GM20000 (cell line): ENCODE measurements at regions not wholly inside any gene's neighbourhood (a gene's known extent, or its start where the extent isn't known, plus 50 kb on each side); places are given as distances from the start of the nearest gene placed in this dataset.

ENCODE experiments used
- DNase-seq: peaks from one replicate; pipeline ENCODE4 v3.0.0; 2012; ENCODE audit warnings: low spot score
- TF ChIP-seq, protein P1 (sequence below): IDR thresholded peaks from 2 replicates; pipeline ENCODE4 v1.5.1; 2012; ENCODE audit warnings: mild to moderate bottlenecking, control low read depth; ENCODE audit errors: extremely low read depth, missing control alignments

DNA sequence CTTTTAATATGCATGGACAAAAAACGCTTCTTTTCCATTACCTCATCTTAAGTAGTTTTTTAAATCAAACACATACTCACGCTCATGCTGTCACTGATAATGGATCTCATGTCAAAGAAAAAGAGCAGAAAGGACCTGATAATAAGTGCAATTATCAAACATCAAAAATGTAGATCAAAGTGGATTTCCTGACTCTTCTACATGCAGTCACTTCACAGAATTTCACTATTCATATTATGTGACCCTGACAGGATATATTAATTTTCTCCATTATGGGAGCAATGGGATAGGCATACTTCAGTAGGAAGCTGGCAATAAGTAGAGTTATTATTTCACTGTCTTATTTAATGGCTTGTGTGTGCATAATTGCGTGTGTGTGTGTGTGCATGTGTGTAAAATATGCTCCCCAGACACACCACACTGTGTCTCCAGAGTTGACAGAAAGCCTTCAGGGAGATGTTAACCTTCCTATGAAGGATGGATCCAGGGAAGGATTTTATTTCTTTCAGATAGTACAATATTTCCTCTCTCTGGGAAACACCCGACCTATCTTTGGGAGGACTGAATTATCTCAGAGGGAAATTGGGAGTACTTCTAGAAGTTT, 445.2 kb downstream of the SH2D1A start:
- no peak for DNase-seq
- TF ChIP-seq, protein P1, sequence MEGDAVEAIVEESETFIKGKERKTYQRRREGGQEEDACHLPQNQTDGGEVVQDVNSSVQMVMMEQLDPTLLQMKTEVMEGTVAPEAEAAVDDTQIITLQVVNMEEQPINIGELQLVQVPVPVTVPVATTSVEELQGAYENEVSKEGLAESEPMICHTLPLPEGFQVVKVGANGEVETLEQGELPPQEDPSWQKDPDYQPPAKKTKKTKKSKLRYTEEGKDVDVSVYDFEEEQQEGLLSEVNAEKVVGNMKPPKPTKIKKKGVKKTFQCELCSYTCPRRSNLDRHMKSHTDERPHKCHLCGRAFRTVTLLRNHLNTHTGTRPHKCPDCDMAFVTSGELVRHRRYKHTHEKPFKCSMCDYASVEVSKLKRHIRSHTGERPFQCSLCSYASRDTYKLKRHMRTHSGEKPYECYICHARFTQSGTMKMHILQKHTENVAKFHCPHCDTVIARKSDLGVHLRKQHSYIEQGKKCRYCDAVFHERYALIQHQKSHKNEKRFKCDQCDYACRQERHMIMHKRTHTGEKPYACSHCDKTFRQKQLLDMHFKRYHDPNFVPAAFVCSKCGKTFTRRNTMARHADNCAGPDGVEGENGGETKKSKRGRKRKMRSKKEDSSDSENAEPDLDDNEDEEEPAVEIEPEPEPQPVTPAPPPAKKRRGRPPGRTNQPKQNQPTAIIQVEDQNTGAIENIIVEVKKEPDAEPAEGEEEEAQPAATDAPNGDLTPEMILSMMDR: no peak

GRCh38 chrX:124796989-124797388, 450.6 kb downstream of the SH2D1A start:
- no peak for DNase-seq
- TF ChIP-seq, protein P1: no peak

DNA sequence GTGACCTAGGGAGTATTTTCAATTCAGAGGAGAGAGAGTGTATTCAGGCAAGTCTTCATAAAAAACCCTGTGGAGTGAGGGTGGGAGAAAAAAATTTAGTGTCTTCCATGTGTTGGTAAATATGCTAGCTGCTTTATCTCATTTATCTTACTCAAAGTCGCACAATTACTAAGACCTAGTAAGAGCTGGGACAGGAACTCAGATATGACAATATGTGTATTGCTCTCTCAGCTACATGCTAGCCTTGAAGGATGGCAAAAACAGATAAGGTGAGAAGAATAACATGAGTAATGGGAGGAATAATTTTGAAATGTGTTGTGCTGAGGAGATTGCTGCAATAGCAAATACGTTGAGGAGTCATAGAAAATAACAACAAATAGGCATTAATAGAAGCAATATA, 458.6 kb downstream of the SH2D1A start:
- TF ChIP-seq, protein P1: no peak
- no peak for DNase-seq

DNA sequence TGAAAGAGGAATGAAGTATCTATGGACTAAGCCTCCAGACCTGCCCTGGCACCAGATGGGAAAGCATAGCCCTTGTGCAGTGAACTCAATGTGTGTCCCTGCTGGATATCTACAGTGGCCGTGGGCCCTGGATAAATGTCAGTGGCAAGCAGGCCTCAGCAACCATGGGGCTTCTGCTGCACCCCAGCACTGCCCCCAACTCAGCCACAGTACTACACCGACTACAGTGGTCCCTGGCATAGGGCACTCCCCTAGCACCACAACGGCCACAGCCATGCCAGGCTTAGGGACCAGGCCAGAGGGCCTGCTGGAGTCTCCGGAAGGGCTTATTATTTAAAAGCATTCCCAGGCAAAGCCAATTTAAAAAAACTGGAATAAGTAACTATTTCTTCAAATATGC, 459.1 kb downstream of the SH2D1A start:
- no peak for DNase-seq
- TF ChIP-seq, protein P1: no peak

GRCh38 chrX:124814106-124814505, 467.7 kb downstream of the SH2D1A start:
- TF ChIP-seq, protein P1: no peak
- DNase-seq: no peak

DNA sequence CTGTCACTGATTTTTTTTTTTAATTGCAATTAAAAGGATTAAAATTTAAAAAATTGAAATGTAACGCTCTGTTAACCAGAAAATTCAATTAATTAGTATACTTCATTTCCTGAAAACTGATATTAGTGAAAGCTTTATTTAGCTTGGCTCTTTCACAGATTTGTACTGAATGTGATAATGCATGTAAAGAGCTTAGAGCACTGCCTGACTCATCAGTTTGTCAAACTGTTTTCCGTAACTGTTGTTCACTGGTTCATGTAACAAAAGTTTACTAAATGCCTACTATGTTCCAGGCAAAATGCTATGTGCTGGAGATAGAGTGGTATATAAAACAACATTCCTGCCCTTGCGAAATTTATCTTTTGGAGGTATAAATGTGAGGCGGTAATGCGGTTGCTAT, 471.7 kb downstream of the SH2D1A start:
- DNase-seq: no peak
- TF ChIP-seq, protein P1: no peak

GRCh38 chrX:124818764-124819163, 472.4 kb downstream of the SH2D1A start:
- TF ChIP-seq, protein P1: no peak
- DNase-seq: no peak

GRCh38 chrX:124820738-124821137, 474.4 kb downstream of the SH2D1A start:
- DNase-seq: no peak

More at GRCh38 chrX:124820738-124821137, 474.4 kb downstream of the SH2D1A start:
- TF ChIP-seq, protein P1: no peak
